ENCODE measurements at regions not wholly inside any gene's neighbourhood (a gene's known extent, or its start where the extent isn't known, plus 50 kb on each side); places are given as distances from the start of the nearest gene placed in this dataset.

- no peaks in the 10 kb centered on the region; the same call in 1 of the 2 replicates for H3K27me3 ChIP-seq (ENCODE audit: low read depth)
- in situ Hi-C loops (cut with MboI; ENCODE audit: low sequenced_read_pairs): no loop called here
- no peaks in the 10 kb centered on the region for H3K9me3 ChIP-seq
- no peaks in the 10 kb centered on the region for H3K36me3 ChIP-seq (replicated peaks)
- no peak for DNase-seq (ENCODE audit: low spot score in 2 of 2)
- no peak overlapping the region for H3K4me3 ChIP-seq
- no peaks in the 10 kb centered on the region for H3K4me1 ChIP-seq
These were observed 1036.3 kb upstream of the TENM4 start for GRCh38 chr11:80477178-80477577.

- Histone ChIP-seq H3K4me1 (no peaks in the 10 kb centered on the region), H3K4me3 (no peak overlapping the region), H3K36me3 (replicated peaks) (no peaks in the 10 kb centered on the region), H3K27me3 (ENCODE audit: low read depth) (no peaks in the 10 kb centered on the region; the same call in 1 of the 2 replicates), H3K9me3 (no peaks in the 10 kb centered on the region)
- DNase-seq (ENCODE audit: low spot score in 2 of 2): no peak
- in situ Hi-C loops (cut with MboI; ENCODE audit: low sequenced_read_pairs): no loop called here
These were observed 1032.7 kb upstream of the TENM4 start for GRCh38 chr11:80473562-80473961.

GRCh38 chr11:80469871-80470270 lies 1029.0 kb upstream of the TENM4 start:
- H3K4me3 ChIP-seq: no peak overlapping the region
- no peaks in the 10 kb centered on the region for H3K4me1 ChIP-seq
- in situ Hi-C loops (cut with MboI; ENCODE audit: low sequenced_read_pairs): no loop called here
- H3K9me3 ChIP-seq: no peaks in the 10 kb centered on the region
- DNase-seq (ENCODE audit: low spot score in 2 of 2): no peak
- no peaks in the 10 kb centered on the region for H3K36me3 ChIP-seq (replicated peaks)
- H3K27me3 ChIP-seq (ENCODE audit: low read depth): no peaks in the 10 kb centered on the region; the same call in 1 of the 2 replicates

- in situ Hi-C loops (cut with MboI; ENCODE audit: low sequenced_read_pairs): no loop called here
- no peaks in the 10 kb centered on the region for H3K27me3 ChIP-seq (ENCODE audit: low read depth)
- no peaks in the 10 kb centered on the region for H3K4me1 ChIP-seq
- no peaks in the 10 kb centered on the region for H3K36me3 ChIP-seq (replicated peaks)
- DNase-seq (ENCODE audit: low spot score in 2 of 2): no peak
- no peaks in the 10 kb centered on the region for H3K9me3 ChIP-seq
- no peak overlapping the region for H3K4me3 ChIP-seq
These were observed 1025.7 kb upstream of the TENM4 start for GRCh38 chr11:80466570-80466969.

GRCh38 chr11:80462211-80462610 lies 1021.4 kb upstream of the TENM4 start:
- no peaks in the 10 kb centered on the region for H3K27me3 ChIP-seq (ENCODE audit: low read depth)
- no peak overlapping the region for H3K4me3 ChIP-seq
- no peaks in the 10 kb centered on the region for H3K36me3 ChIP-seq (replicated peaks)
- in situ Hi-C loops (cut with MboI; ENCODE audit: low sequenced_read_pairs): no loop called here
- H3K4me1 ChIP-seq: no peaks in the 10 kb centered on the region
- DNase-seq (ENCODE audit: low spot score in 2 of 2): no peak
- no peaks in the 10 kb centered on the region for H3K9me3 ChIP-seq

- no peaks in the 10 kb centered on the region for H3K36me3 ChIP-seq (replicated peaks)
- DNase-seq (ENCODE audit: low spot score in 2 of 2): no peak
- in situ Hi-C loops (cut with MboI; ENCODE audit: low sequenced_read_pairs): no loop called here
These were observed 1017.5 kb upstream of the TENM4 start for GRCh38 chr11:80458376-80458775.

GRCh38 chr11:80457823-80458222 lies 1017.0 kb upstream of the TENM4 start:
- in situ Hi-C loops (cut with MboI; ENCODE audit: low sequenced_read_pairs): no loop called here
- H3K9me3 ChIP-seq: no peaks in the 10 kb centered on the region
- H3K4me1 ChIP-seq: no peaks in the 10 kb centered on the region
- DNase-seq (ENCODE audit: low spot score in 2 of 2): no peak
- no peaks in the 10 kb centered on the region for H3K27me3 ChIP-seq (ENCODE audit: low read depth)
- no peak overlapping the region for H3K4me3 ChIP-seq
- H3K36me3 ChIP-seq (replicated peaks): no peaks in the 10 kb centered on the region

More at GRCh38 chr11:80458376-80458775, 1017.5 kb upstream of the TENM4 start:
- Histone ChIP-seq H3K4me3 (no peak overlapping the region), H3K4me1 (no peaks in the 10 kb centered on the region), H3K9me3 (no peaks in the 10 kb centered on the region), H3K27me3 (ENCODE audit: low read depth) (no peaks in the 10 kb centered on the region)

GRCh38 chr11:80455818-80456217 lies 1015.0 kb upstream of the TENM4 start:
- H3K4me3 ChIP-seq: no peak overlapping the region
- no peak for DNase-seq (ENCODE audit: low spot score in 2 of 2)
- H3K36me3 ChIP-seq (replicated peaks): no peaks in the 10 kb centered on the region
- H3K9me3 ChIP-seq: no peaks in the 10 kb centered on the region
- no peaks in the 10 kb centered on the region for H3K27me3 ChIP-seq (ENCODE audit: low read depth)
- H3K4me1 ChIP-seq: no peaks in the 10 kb centered on the region
- in situ Hi-C loops (cut with MboI; ENCODE audit: low sequenced_read_pairs): no loop called here

GRCh38 chr11:80451105-80451504 lies 1010.3 kb upstream of the TENM4 start:
- H3K9me3 ChIP-seq: no peaks in the 10 kb centered on the region
- H3K36me3 ChIP-seq (replicated peaks): no peaks in the 10 kb centered on the region
- no peaks in the 10 kb centered on the region for H3K4me1 ChIP-seq
- no peak for DNase-seq (ENCODE audit: low spot score in 2 of 2)
- in situ Hi-C loops (cut with MboI; ENCODE audit: low sequenced_read_pairs): no loop called here
- no peak overlapping the region for H3K4me3 ChIP-seq
- H3K27me3 ChIP-seq (ENCODE audit: low read depth): no peaks in the 10 kb centered on the region

- DNase-seq (ENCODE audit: low spot score in 2 of 2): no peak
- Histone ChIP-seq H3K36me3 (replicated peaks) (no peaks in the 10 kb centered on the region), H3K9me3 (no peaks in the 10 kb centered on the region), H3K4me3 (no peak overlapping the region), H3K4me1 (no peaks in the 10 kb centered on the region), H3K27me3 (ENCODE audit: low read depth) (no peaks in the 10 kb centered on the region)
- in situ Hi-C loops (cut with MboI; ENCODE audit: low sequenced_read_pairs): no loop called here
These were observed 1007.9 kb upstream of the TENM4 start for GRCh38 chr11:80448709-80449108.

- H3K36me3 ChIP-seq (replicated peaks): no peaks in the 10 kb centered on the region
- no peak for DNase-seq (ENCODE audit: low spot score in 2 of 2)
- H3K9me3 ChIP-seq: no peaks in the 10 kb centered on the region
- H3K4me1 ChIP-seq: no peaks in the 10 kb centered on the region
- in situ Hi-C loops (cut with MboI; ENCODE audit: low sequenced_read_pairs): no loop called here
- H3K4me3 ChIP-seq: no peak overlapping the region
- H3K27me3 ChIP-seq (ENCODE audit: low read depth): no peaks in the 10 kb centered on the region
These were observed 1002.3 kb upstream of the TENM4 start for GRCh38 chr11:80443177-80443576.

- Histone ChIP-seq H3K36me3 (replicated peaks) (no peaks in the 10 kb centered on the region), H3K9me3 (no peaks in the 10 kb centered on the region), H3K27me3 (ENCODE audit: low read depth) (no peaks in the 10 kb centered on the region), H3K4me3 (no peak overlapping the region), H3K4me1 (no peaks in the 10 kb centered on the region)
- DNase-seq (ENCODE audit: low spot score in 2 of 2): no peak
- in situ Hi-C loops (cut with MboI; ENCODE audit: low sequenced_read_pairs): no loop called here
These were observed 1001.0 kb upstream of the TENM4 start for GRCh38 chr11:80441821-80442220.

GRCh38 chr11:80440835-80441234 lies 1000.0 kb upstream of the TENM4 start:
- H3K4me3 ChIP-seq: no peak overlapping the region
- no peaks in the 10 kb centered on the region for H3K9me3 ChIP-seq
- in situ Hi-C loops (cut with MboI; ENCODE audit: low sequenced_read_pairs): no loop called here
- H3K27me3 ChIP-seq (ENCODE audit: low read depth): no peaks in the 10 kb centered on the region
- H3K4me1 ChIP-seq: no peaks in the 10 kb centered on the region
- H3K36me3 ChIP-seq (replicated peaks): no peaks in the 10 kb centered on the region
- DNase-seq (ENCODE audit: low spot score in 2 of 2): no peak

GRCh38 chr11:80436547-80436946 lies 995.7 kb upstream of the TENM4 start:
- H3K36me3 ChIP-seq (replicated peaks): no peaks in the 10 kb centered on the region
- H3K4me1 ChIP-seq: no peaks in the 10 kb centered on the region
- in situ Hi-C loops (cut with MboI; ENCODE audit: low sequenced_read_pairs): no loop called here
- H3K4me3 ChIP-seq: no peak overlapping the region
- no peak for DNase-seq (ENCODE audit: low spot score in 2 of 2)
- no peaks in the 10 kb centered on the region for H3K27me3 ChIP-seq (ENCODE audit: low read depth)
- no peaks in the 10 kb centered on the region for H3K9me3 ChIP-seq

GRCh38 chr11:80435345-80435744 lies 994.5 kb upstream of the TENM4 start:
- in situ Hi-C loops (cut with MboI; ENCODE audit: low sequenced_read_pairs): no loop called here
- Histone ChIP-seq H3K4me3 (no peak overlapping the region), H3K36me3 (replicated peaks) (no peaks in the 10 kb centered on the region)

More at GRCh38 chr11:80435345-80435744, 994.5 kb upstream of the TENM4 start:
- Histone ChIP-seq H3K9me3 (no peaks in the 10 kb centered on the region), H3K4me1 (no peaks in the 10 kb centered on the region), H3K27me3 (ENCODE audit: low read depth) (no peaks in the 10 kb centered on the region)
- no peak for DNase-seq (ENCODE audit: low spot score in 2 of 2)

All from HAP-1 (cell line).